GM23338 (cell line): ENCODE measurements at regions not wholly inside any gene's neighbourhood (a gene's known extent, or its start where the extent isn't known, plus 50 kb on each side); places are given as distances from the start of the nearest gene placed in this dataset.

Experiments used
- ATAC-seq: fragments of 200-7000 bp; cut with Tn5 transposase; 3 replicates; pipeline ENCODE4 v1.9.1; 2020
- DNase-seq: peaks from one replicate; pipeline ENCODE4 v3.0.0-alpha.2; 2015; ENCODE audit warnings: low spot score
- H2AFZ ChIP-seq: fragments of 200-600 bp; sonication (generic); 2 replicates; pipeline ENCODE4 v1.8.0; 2016; ENCODE audit warnings: antibody characterized with exemption, mild to moderate bottlenecking, moderate library complexity
- H3F3A ChIP-seq: fragments of 200-600 bp; sonication (generic); replicated peaks from 2 replicates; pipeline ENCODE4 v1.8.0; 2017; ENCODE audit warnings: antibody characterized with exemption, mixed run types, low read depth
- H3K27ac ChIP-seq: fragments of 200-600 bp; sonication (generic); 2 replicates; pipeline ENCODE4 v1.6.1; 2016; ENCODE audit warnings: low read depth
- H3K27me3 ChIP-seq: fragments of 200-600 bp; sonication (generic); 2 replicates; pipeline ENCODE4 v1.8.0; 2016; ENCODE audit warnings: mild to moderate bottlenecking, mixed run types, moderate library complexity; ENCODE audit not compliant: insufficient read depth
- H3K36me3 ChIP-seq: fragments of 200-600 bp; sonication (generic); 2 replicates; pipeline ENCODE4 v1.8.0; 2016; ENCODE audit warnings: mild to moderate bottlenecking; ENCODE audit not compliant: insufficient read depth
- H3K4me1 ChIP-seq: fragments of 200-600 bp; sonication (generic); 2 replicates; pipeline ENCODE4 v1.8.0; 2016; ENCODE audit warnings: mild to moderate bottlenecking, moderate library complexity; ENCODE audit not compliant: insufficient read depth
- H3K4me2 ChIP-seq: fragments of 200-600 bp; sonication (generic); 2 replicates; pipeline ENCODE4 v1.7.1; 2017; ENCODE audit warnings: mixed run types
- H3K4me3 ChIP-seq: fragments of 200-600 bp; sonication (generic); 2 replicates; pipeline ENCODE4 v1.6.1; 2016; ENCODE audit warnings: mixed run types
- H3K79me2 ChIP-seq: fragments of 200-600 bp; sonication (generic); replicated peaks from 2 replicates; pipeline ENCODE4 v1.8.0; 2017; ENCODE audit warnings: mild to moderate bottlenecking; ENCODE audit not compliant: insufficient read depth
- H3K9me2 ChIP-seq: fragments of 200-600 bp; sonication (generic); 2 replicates; pipeline ENCODE4 v1.8.0; 2017; ENCODE audit not compliant: insufficient read depth
- H4K20me1 ChIP-seq: fragments of 200-600 bp; sonication (generic); replicated peaks from 2 replicates; pipeline ENCODE4 v1.8.0; 2017; ENCODE audit warnings: mild to moderate bottlenecking; ENCODE audit not compliant: insufficient read depth
- H3K27ac Mint-ChIP-seq: 2 replicates; pipeline ENCODE4 v1.8.0; 2020; ENCODE audit warnings: inconsistent platforms, mild to moderate bottlenecking, moderate library complexity, mixed read lengths
- H3K27me3 Mint-ChIP-seq: 3 replicates; pipeline ENCODE4 v1.8.0; 2022; ENCODE audit warnings: low read depth, mild to moderate bottlenecking, moderate library complexity, mixed read lengths, inconsistent platforms; ENCODE audit not compliant: insufficient read depth, poor library complexity
- H3K36me3 Mint-ChIP-seq: 3 replicates; pipeline ENCODE4 v1.8.0; 2021; ENCODE audit warnings: low read depth, mild to moderate bottlenecking, inconsistent platforms, moderate library complexity, mixed read lengths
- H3K4me1 Mint-ChIP-seq: 3 replicates; pipeline ENCODE4 v1.8.0; 2020; ENCODE audit warnings: mild to moderate bottlenecking, inconsistent platforms, mixed read lengths
- H3K4me3 Mint-ChIP-seq: 3 replicates; pipeline ENCODE4 v1.8.0; 2021; ENCODE audit warnings: moderate library complexity, mild to moderate bottlenecking, inconsistent platforms, mixed read lengths
- H3K9me3 Mint-ChIP-seq: 3 replicates; pipeline ENCODE4 v1.8.0; 2020; ENCODE audit warnings: moderate library complexity, mild to moderate bottlenecking, inconsistent platforms, mixed read lengths
- CREB1 ChIP-seq: fragments of 250-450 bp; sonication (Bioruptor Pico); IDR thresholded peaks from 2 replicates; pipeline ENCODE4 v1.5.0; 2020; ENCODE audit warnings: low read depth, mild to moderate bottlenecking, moderate library complexity
- EZH2 ChIP-seq: fragments of 200-600 bp; sonication (generic); IDR thresholded peaks from one replicate; pipeline ENCODE4 v1.8.0; 2017; ENCODE audit warnings: antibody characterized with exemption, mild to moderate bottlenecking, low read depth; ENCODE audit not compliant: unreplicated experiment
- EZH2phosphoT487 ChIP-seq: fragments of 200-600 bp; sonication (generic); IDR thresholded peaks from one replicate; pipeline ENCODE4 v1.8.1; 2018; ENCODE audit warnings: antibody characterized with exemption; ENCODE audit not compliant: unreplicated experiment
- JUNB ChIP-seq: IDR thresholded peaks from one replicate; pipeline ENCODE4 v1.6.1; 2016; ENCODE audit warnings: antibody characterized with exemption; ENCODE audit not compliant: unreplicated experiment
- NANOG ChIP-seq: IDR thresholded peaks from 2 replicates; pipeline ENCODE4 v1.6.1; 2016; ENCODE audit warnings: antibody characterized with exemption, borderline replicate concordance
- POLR2AphosphoS5 ChIP-seq: IDR thresholded peaks from 2 replicates; pipeline ENCODE4 v1.6.1; 2016; ENCODE audit warnings: antibody characterized with exemption, low read depth
- STAT1 ChIP-seq: IDR thresholded peaks from one replicate; pipeline ENCODE4 v1.6.1; 2016; ENCODE audit warnings: antibody characterized with exemption; ENCODE audit not compliant: unreplicated experiment
- ZNF114 ChIP-seq: fragments of 250-450 bp; sonication (Bioruptor Pico); IDR thresholded peaks from 2 replicates; pipeline ENCODE4 v1.5.0; 2020; ENCODE audit warnings: mild to moderate bottlenecking, moderate library complexity
- ZNF331 ChIP-seq: fragments of 250-450 bp; sonication (Bioruptor Pico); IDR thresholded peaks from 2 replicates; pipeline ENCODE4 v1.5.0; 2020; ENCODE audit warnings: low read depth, mild to moderate bottlenecking, moderate library complexity
- TF ChIP-seq, protein P1 (sequence below): IDR thresholded peaks from one replicate; pipeline ENCODE4 v1.6.1; 2018; ENCODE audit warnings: antibody characterized with exemption; ENCODE audit not compliant: unreplicated experiment
- TF ChIP-seq, protein P2 (sequence below), 2 experiments: fragments of 200-600 bp in 1 of 2; sonication (generic) in 1 of 2; conservative IDR thresholded peaks; 2 replicates each; pipeline versions ENCODE4 v1.5.1 to v1.6.1; 2016 to 2017; ENCODE audit warnings: antibody characterized with exemption in 2 of 2, low read depth in 2 of 2, mild to moderate bottlenecking in 2 of 2, moderate library complexity in 1 of 2
- TF ChIP-seq, protein P3 (sequence below): IDR thresholded peaks from 2 replicates; pipeline ENCODE4 v1.6.1; 2016; ENCODE audit warnings: antibody characterized with exemption
- TF ChIP-seq, protein P4 (sequence below): fragments of 250-450 bp; sonication (Bioruptor Pico); IDR thresholded peaks from 2 replicates; pipeline ENCODE4 v1.5.0; 2020; ENCODE audit warnings: mild to moderate bottlenecking, moderate library complexity

DNA sequence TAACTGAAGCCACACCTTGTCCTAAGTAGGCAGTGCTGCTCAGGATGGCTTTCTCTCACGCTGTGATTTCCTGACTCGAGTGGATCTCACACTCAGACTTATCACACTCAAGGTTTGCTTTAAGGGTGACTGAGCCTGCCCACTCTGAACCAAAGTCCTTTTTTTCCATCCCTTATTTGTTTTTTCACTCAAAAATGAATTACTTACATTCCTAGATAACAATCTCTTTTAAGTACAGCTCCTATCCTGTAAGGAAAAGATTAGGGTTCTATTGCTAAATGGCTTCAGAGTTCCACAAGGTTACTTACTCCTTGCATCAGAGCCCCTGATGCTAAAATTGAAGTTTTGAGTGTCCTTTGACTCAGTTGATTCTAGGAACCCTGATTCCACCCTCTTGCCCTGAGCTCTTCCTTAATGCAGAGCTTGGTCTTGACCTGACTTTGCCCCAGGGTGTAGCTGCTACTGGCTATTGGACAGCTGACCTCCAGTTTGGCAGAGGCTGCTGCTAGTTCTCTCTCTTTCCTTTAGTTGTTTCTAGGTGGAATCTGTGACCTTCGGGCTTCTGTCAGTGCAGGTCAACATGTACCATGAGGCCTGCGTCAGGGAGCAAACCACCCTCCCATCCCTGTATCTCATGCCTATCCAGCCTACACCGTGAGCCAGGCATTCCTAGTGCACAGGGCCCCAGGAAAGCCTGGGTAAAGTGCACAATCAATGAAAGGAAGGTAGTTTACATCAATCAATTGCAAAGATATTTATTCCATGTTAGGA, 80.1 kb upstream of the CD55 start:
- Histone ChIP-seq H3K79me2 (no peaks in the 10 kb centered on the region), H3K27ac (no peak overlapping the region), H3K4me2 (no peak overlapping the region), H3K4me3 (no peak overlapping the region), H3K9me2 (no peaks in the 10 kb centered on the region), H4K20me1 (no peaks in the 10 kb centered on the region), H2AFZ (peak overlapping the region; percentile 61; the same call in 1 of the 2 replicates), H3K27me3 (no peaks in the 10 kb centered on the region), H3K36me3 (no peaks in the 10 kb centered on the region), H3K4me1 (0 out of 2 replicates have a peak, but pooled peaks cover 4% of the 10 kb centered on the region), H3F3A (no peaks in the 10 kb centered on the region)
- H3K27ac Mint-ChIP-seq: peak overlapping the region; percentile 59; the same call in 1 of the 2 replicates
- H3K9me3 Mint-ChIP-seq: no peaks in the 10 kb centered on the region
- H3K4me1 Mint-ChIP-seq: peaks cover 3% of the 10 kb centered on the region
- DNase-seq (peak; percentile 6), ATAC-seq (peak; percentile 48; the same call in 1 of the 3 replicates)
- no peaks in the 10 kb centered on the region for H3K27me3 Mint-ChIP-seq
- TF ChIP-seq, protein P1, sequence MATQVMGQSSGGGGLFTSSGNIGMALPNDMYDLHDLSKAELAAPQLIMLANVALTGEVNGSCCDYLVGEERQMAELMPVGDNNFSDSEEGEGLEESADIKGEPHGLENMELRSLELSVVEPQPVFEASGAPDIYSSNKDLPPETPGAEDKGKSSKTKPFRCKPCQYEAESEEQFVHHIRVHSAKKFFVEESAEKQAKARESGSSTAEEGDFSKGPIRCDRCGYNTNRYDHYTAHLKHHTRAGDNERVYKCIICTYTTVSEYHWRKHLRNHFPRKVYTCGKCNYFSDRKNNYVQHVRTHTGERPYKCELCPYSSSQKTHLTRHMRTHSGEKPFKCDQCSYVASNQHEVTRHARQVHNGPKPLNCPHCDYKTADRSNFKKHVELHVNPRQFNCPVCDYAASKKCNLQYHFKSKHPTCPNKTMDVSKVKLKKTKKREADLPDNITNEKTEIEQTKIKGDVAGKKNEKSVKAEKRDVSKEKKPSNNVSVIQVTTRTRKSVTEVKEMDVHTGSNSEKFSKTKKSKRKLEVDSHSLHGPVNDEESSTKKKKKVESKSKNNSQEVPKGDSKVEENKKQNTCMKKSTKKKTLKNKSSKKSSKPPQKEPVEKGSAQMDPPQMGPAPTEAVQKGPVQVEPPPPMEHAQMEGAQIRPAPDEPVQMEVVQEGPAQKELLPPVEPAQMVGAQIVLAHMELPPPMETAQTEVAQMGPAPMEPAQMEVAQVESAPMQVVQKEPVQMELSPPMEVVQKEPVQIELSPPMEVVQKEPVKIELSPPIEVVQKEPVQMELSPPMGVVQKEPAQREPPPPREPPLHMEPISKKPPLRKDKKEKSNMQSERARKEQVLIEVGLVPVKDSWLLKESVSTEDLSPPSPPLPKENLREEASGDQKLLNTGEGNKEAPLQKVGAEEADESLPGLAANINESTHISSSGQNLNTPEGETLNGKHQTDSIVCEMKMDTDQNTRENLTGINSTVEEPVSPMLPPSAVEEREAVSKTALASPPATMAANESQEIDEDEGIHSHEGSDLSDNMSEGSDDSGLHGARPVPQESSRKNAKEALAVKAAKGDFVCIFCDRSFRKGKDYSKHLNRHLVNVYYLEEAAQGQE: no peak
- TF ChIP-seq EZH2phosphoT487 (no peak), ZNF331 (CRISPR knock-in tag) (no peak), POLR2AphosphoS5 (no peak), ZNF114 (CRISPR knock-in tag) (no peak), EZH2 (no peak), STAT1 (no peak), CREB1 (CRISPR knock-in tag) (no peak), JUNB (no peak), NANOG (no peak)
- TF ChIP-seq, protein P2, sequence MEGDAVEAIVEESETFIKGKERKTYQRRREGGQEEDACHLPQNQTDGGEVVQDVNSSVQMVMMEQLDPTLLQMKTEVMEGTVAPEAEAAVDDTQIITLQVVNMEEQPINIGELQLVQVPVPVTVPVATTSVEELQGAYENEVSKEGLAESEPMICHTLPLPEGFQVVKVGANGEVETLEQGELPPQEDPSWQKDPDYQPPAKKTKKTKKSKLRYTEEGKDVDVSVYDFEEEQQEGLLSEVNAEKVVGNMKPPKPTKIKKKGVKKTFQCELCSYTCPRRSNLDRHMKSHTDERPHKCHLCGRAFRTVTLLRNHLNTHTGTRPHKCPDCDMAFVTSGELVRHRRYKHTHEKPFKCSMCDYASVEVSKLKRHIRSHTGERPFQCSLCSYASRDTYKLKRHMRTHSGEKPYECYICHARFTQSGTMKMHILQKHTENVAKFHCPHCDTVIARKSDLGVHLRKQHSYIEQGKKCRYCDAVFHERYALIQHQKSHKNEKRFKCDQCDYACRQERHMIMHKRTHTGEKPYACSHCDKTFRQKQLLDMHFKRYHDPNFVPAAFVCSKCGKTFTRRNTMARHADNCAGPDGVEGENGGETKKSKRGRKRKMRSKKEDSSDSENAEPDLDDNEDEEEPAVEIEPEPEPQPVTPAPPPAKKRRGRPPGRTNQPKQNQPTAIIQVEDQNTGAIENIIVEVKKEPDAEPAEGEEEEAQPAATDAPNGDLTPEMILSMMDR (conservative IDR thresholded peaks at IDR 0.05; ENCODE audit: low read depth in 2 of 2): no peak
- TF ChIP-seq, protein P3, sequence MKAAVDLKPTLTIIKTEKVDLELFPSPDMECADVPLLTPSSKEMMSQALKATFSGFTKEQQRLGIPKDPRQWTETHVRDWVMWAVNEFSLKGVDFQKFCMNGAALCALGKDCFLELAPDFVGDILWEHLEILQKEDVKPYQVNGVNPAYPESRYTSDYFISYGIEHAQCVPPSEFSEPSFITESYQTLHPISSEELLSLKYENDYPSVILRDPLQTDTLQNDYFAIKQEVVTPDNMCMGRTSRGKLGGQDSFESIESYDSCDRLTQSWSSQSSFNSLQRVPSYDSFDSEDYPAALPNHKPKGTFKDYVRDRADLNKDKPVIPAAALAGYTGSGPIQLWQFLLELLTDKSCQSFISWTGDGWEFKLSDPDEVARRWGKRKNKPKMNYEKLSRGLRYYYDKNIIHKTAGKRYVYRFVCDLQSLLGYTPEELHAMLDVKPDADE: no peak
- TF ChIP-seq, protein P4, sequence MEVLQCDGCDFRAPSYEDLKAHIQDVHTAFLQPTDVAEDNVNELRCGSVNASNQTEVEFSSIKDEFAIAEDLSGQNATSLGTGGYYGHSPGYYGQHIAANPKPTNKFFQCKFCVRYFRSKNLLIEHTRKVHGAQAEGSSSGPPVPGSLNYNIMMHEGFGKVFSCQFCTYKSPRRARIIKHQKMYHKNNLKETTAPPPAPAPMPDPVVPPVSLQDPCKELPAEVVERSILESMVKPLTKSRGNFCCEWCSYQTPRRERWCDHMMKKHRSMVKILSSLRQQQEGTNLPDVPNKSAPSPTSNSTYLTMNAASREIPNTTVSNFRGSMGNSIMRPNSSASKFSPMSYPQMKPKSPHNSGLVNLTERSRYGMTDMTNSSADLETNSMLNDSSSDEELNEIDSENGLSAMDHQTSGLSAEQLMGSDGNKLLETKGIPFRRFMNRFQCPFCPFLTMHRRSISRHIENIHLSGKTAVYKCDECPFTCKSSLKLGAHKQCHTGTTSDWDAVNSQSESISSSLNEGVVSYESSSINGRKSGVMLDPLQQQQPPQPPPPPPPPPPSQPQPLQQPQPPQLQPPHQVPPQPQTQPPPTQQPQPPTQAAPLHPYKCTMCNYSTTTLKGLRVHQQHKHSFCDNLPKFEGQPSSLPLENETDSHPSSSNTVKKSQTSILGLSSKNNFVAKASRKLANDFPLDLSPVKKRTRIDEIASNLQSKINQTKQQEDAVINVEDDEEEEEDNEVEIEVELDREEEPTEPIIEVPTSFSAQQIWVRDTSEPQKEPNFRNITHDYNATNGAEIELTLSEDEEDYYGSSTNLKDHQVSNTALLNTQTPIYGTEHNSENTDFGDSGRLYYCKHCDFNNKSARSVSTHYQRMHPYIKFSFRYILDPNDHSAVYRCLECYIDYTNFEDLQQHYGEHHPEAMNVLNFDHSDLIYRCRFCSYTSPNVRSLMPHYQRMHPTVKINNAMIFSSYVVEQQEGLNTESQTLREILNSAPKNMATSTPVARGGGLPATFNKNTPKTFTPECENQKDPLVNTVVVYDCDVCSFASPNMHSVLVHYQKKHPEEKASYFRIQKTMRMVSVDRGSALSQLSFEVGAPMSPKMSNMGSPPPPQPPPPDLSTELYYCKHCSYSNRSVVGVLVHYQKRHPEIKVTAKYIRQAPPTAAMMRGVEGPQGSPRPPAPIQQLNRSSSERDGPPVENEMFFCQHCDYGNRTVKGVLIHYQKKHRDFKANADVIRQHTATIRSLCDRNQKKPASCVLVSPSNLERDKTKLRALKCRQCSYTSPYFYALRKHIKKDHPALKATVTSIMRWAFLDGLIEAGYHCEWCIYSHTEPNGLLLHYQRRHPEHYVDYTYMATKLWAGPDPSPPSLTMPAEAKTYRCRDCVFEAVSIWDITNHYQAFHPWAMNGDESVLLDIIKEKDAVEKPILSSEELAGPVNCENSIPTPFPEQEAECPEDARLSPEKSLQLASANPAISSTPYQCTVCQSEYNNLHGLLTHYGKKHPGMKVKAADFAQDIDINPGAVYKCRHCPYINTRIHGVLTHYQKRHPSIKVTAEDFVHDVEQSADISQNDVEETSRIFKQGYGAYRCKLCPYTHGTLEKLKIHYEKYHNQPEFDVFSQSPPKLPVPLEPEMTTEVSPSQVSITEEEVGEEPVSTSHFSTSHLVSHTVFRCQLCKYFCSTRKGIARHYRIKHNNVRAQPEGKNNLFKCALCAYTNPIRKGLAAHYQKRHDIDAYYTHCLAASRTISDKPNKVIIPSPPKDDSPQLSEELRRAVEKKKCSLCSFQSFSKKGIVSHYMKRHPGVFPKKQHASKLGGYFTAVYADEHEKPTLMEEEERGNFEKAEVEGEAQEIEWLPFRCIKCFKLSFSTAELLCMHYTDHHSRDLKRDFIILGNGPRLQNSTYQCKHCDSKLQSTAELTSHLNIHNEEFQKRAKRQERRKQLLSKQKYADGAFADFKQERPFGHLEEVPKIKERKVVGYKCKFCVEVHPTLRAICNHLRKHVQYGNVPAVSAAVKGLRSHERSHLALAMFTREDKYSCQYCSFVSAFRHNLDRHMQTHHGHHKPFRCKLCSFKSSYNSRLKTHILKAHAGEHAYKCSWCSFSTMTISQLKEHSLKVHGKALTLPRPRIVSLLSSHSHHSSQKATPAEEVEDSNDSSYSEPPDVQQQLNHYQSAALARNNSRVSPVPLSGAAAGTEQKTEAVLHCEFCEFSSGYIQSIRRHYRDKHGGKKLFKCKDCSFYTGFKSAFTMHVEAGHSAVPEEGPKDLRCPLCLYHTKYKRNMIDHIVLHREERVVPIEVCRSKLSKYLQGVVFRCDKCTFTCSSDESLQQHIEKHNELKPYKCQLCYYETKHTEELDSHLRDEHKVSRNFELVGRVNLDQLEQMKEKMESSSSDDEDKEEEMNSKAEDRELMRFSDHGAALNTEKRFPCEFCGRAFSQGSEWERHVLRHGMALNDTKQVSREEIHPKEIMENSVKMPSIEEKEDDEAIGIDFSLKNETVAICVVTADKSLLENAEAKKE (CRISPR knock-in tag): no peak
- H3K4me3 Mint-ChIP-seq: no peak overlapping the region
- no peaks in the 10 kb centered on the region for H3K36me3 Mint-ChIP-seq
